ENCODE measurements at regions not wholly inside any gene's neighbourhood (a gene's known extent, or its start where the extent isn't known, plus 50 kb on each side); places are given as distances from the start of the nearest gene placed in this dataset.
"Not testable (repeated sequence)": the region's sequence is repeated elsewhere in the genome, so short reads cannot be mapped to it uniquely, and the experiment has no call there.

- no peaks in the 10 kb centered on the region for H3K9me3 ChIP-seq (ENCODE audit: control insufficient read depth, low read depth, low read length)
- H3K27ac ChIP-seq (ENCODE audit: low read length) = no peak overlapping the region
- no peak overlapping the region for H3K4me3 ChIP-seq (ENCODE audit: low read length)
- no peaks in the 10 kb centered on the region for H3K36me3 ChIP-seq (ENCODE audit: control insufficient read depth, low read depth, low read length)
- no peak overlapping the region for H3K9ac ChIP-seq (ENCODE audit: low read length)
- no peaks in the 10 kb centered on the region for H3K27me3 ChIP-seq (ENCODE audit: control insufficient read depth, insufficient read depth, low read length)
- H3K4me1 ChIP-seq (ENCODE audit: control insufficient read depth, low read depth, low read length) = no peaks in the 10 kb centered on the region
Observed at GRCh38 chr7:131673576-131673975, 117.1 kb upstream of the PODXL start.

- H3K36me3 ChIP-seq (ENCODE audit: control insufficient read depth, low read depth, low read length) = no peaks in the 10 kb centered on the region
- no peak overlapping the region for H3K4me3 ChIP-seq (ENCODE audit: low read length)
- no peaks in the 10 kb centered on the region for H3K4me1 ChIP-seq (ENCODE audit: control insufficient read depth, low read depth, low read length)
- no peak overlapping the region for H3K9ac ChIP-seq (ENCODE audit: low read length)
- H3K9me3 ChIP-seq (ENCODE audit: control insufficient read depth, low read depth, low read length) = no peaks in the 10 kb centered on the region
- no peaks in the 10 kb centered on the region for H3K27me3 ChIP-seq (ENCODE audit: control insufficient read depth, insufficient read depth, low read length)
- H3K27ac ChIP-seq (ENCODE audit: low read length) = no peak overlapping the region
Observed at GRCh38 chr7:131670406-131670805, 114.0 kb upstream of the PODXL start.

- Histone ChIP-seq H3K36me3 (ENCODE audit: control insufficient read depth, low read depth, low read length) (no peaks in the 10 kb centered on the region), H3K27ac (ENCODE audit: low read length) (no peak overlapping the region), H3K4me3 (ENCODE audit: low read length) (no peak overlapping the region), H3K9me3 (ENCODE audit: control insufficient read depth, low read depth, low read length) (no peaks in the 10 kb centered on the region), H3K4me1 (ENCODE audit: control insufficient read depth, low read depth, low read length) (peaks cover 4% of the 10 kb centered on the region), H3K27me3 (ENCODE audit: control insufficient read depth, insufficient read depth, low read length) (no peaks in the 10 kb centered on the region), H3K9ac (ENCODE audit: low read length) (no peak overlapping the region)
Observed at GRCh38 chr7:131667699-131668098, 111.3 kb upstream of the PODXL start.

GRCh38 chr7:131665021-131665420 lies 108.6 kb upstream of the PODXL start:
- H3K27ac ChIP-seq (ENCODE audit: low read length) = no peak overlapping the region
- H3K36me3 ChIP-seq (ENCODE audit: control insufficient read depth, low read depth, low read length) = no peaks in the 10 kb centered on the region
- no peaks in the 10 kb centered on the region for H3K27me3 ChIP-seq (ENCODE audit: control insufficient read depth, insufficient read depth, low read length)
- no peaks in the 10 kb centered on the region for H3K9me3 ChIP-seq (ENCODE audit: control insufficient read depth, low read depth, low read length)
- H3K9ac ChIP-seq (ENCODE audit: low read length) = no peak overlapping the region
- H3K4me3 ChIP-seq (ENCODE audit: low read length) = no peak overlapping the region
- peaks cover 7% of the 10 kb centered on the region for H3K4me1 ChIP-seq (ENCODE audit: control insufficient read depth, low read depth, low read length)

- Histone ChIP-seq H3K4me1 (ENCODE audit: control insufficient read depth, low read depth, low read length) (peaks cover 7% of the 10 kb centered on the region), H3K27me3 (ENCODE audit: control insufficient read depth, insufficient read depth, low read length) (no peaks in the 10 kb centered on the region), H3K27ac (ENCODE audit: low read length) (no peak overlapping the region), H3K36me3 (ENCODE audit: control insufficient read depth, low read depth, low read length) (no peaks in the 10 kb centered on the region), H3K4me3 (ENCODE audit: low read length) (no peak overlapping the region), H3K9ac (ENCODE audit: low read length) (no peak overlapping the region), H3K9me3 (ENCODE audit: control insufficient read depth, low read depth, low read length) (no peaks in the 10 kb centered on the region)
Observed at GRCh38 chr7:131664570-131664969, 108.1 kb upstream of the PODXL start.

- not testable (repeated sequence) for H3K27me3 ChIP-seq (ENCODE audit: control insufficient read depth, insufficient read depth, low read length); H3K27ac ChIP-seq (ENCODE audit: low read length); H3K4me1 ChIP-seq (ENCODE audit: control insufficient read depth, low read depth, low read length); H3K9me3 ChIP-seq (ENCODE audit: control insufficient read depth, low read depth, low read length); H3K36me3 ChIP-seq (ENCODE audit: control insufficient read depth, low read depth, low read length); H3K4me3 ChIP-seq (ENCODE audit: low read length); H3K9ac ChIP-seq (ENCODE audit: low read length)
Observed at GRCh38 chr7:131662301-131662873, 106.0 kb upstream of the PODXL start.

GRCh38 chr7:131657881-131658280 lies 101.5 kb upstream of the PODXL start:
- H3K9ac ChIP-seq (ENCODE audit: low read length) = no peak overlapping the region
- H3K27ac ChIP-seq (ENCODE audit: low read length) = no peak overlapping the region
- H3K4me1 ChIP-seq (ENCODE audit: control insufficient read depth, low read depth, low read length) = peaks cover 24% of the 10 kb centered on the region
- no peaks in the 10 kb centered on the region for H3K9me3 ChIP-seq (ENCODE audit: control insufficient read depth, low read depth, low read length)
- no peaks in the 10 kb centered on the region for H3K36me3 ChIP-seq (ENCODE audit: control insufficient read depth, low read depth, low read length)
- no peak overlapping the region for H3K4me3 ChIP-seq (ENCODE audit: low read length)
- H3K27me3 ChIP-seq (ENCODE audit: control insufficient read depth, insufficient read depth, low read length) = no peaks in the 10 kb centered on the region

GRCh38 chr7:131656980-131657723 lies 100.7 kb upstream of the PODXL start:
- peaks cover 19% of the 10 kb centered on the region for H3K4me1 ChIP-seq (ENCODE audit: control insufficient read depth, low read depth, low read length)
- no peaks in the 10 kb centered on the region for H3K27me3 ChIP-seq (ENCODE audit: control insufficient read depth, insufficient read depth, low read length)
- H3K36me3 ChIP-seq (ENCODE audit: control insufficient read depth, low read depth, low read length) = no peaks in the 10 kb centered on the region
- H3K4me3 ChIP-seq (ENCODE audit: low read length) = no peak overlapping the region
- no peak overlapping the region for H3K9ac ChIP-seq (ENCODE audit: low read length)
- H3K27ac ChIP-seq (ENCODE audit: low read length) = no peak overlapping the region
- no peaks in the 10 kb centered on the region for H3K9me3 ChIP-seq (ENCODE audit: control insufficient read depth, low read depth, low read length)

- H3K4me3 ChIP-seq (ENCODE audit: low read length) = no peak overlapping the region
- no peaks in the 10 kb centered on the region for H3K9me3 ChIP-seq (ENCODE audit: control insufficient read depth, low read depth, low read length)
Observed at GRCh38 chr7:131655866-131656265, 99.4 kb upstream of the PODXL start.

GRCh38 chr7:131655447-131655846 lies 99.0 kb upstream of the PODXL start:
- Histone ChIP-seq H3K4me3 (ENCODE audit: low read length) (no peak overlapping the region), H3K9ac (ENCODE audit: low read length) (no peak overlapping the region), H3K4me1 (ENCODE audit: control insufficient read depth, low read depth, low read length) (peaks cover 19% of the 10 kb centered on the region), H3K27me3 (ENCODE audit: control insufficient read depth, insufficient read depth, low read length) (no peaks in the 10 kb centered on the region), H3K36me3 (ENCODE audit: control insufficient read depth, low read depth, low read length) (no peaks in the 10 kb centered on the region), H3K27ac (ENCODE audit: low read length) (no peak overlapping the region), H3K9me3 (ENCODE audit: control insufficient read depth, low read depth, low read length) (no peaks in the 10 kb centered on the region)

More at GRCh38 chr7:131655866-131656265, 99.4 kb upstream of the PODXL start:
- H3K27me3 ChIP-seq (ENCODE audit: control insufficient read depth, insufficient read depth, low read length) = no peaks in the 10 kb centered on the region
- H3K9ac ChIP-seq (ENCODE audit: low read length) = no peak overlapping the region
- H3K4me1 ChIP-seq (ENCODE audit: control insufficient read depth, low read depth, low read length) = peaks cover 19% of the 10 kb centered on the region
- H3K27ac ChIP-seq (ENCODE audit: low read length) = no peak overlapping the region
- no peaks in the 10 kb centered on the region for H3K36me3 ChIP-seq (ENCODE audit: control insufficient read depth, low read depth, low read length)

- Histone ChIP-seq H3K4me1 (ENCODE audit: control insufficient read depth, low read depth, low read length) (peaks cover 19% of the 10 kb centered on the region), H3K9me3 (ENCODE audit: control insufficient read depth, low read depth, low read length) (no peaks in the 10 kb centered on the region), H3K4me3 (ENCODE audit: low read length) (no peak overlapping the region), H3K27me3 (ENCODE audit: control insufficient read depth, insufficient read depth, low read length) (no peaks in the 10 kb centered on the region), H3K9ac (ENCODE audit: low read length) (no peak overlapping the region), H3K27ac (ENCODE audit: low read length) (no peak overlapping the region), H3K36me3 (ENCODE audit: control insufficient read depth, low read depth, low read length) (no peaks in the 10 kb centered on the region)
Observed at GRCh38 chr7:131654668-131655326, 98.4 kb upstream of the PODXL start.

- no peak overlapping the region for H3K27ac ChIP-seq (ENCODE audit: low read length)
- H3K9ac ChIP-seq (ENCODE audit: low read length) = no peak overlapping the region
Observed at GRCh38 chr7:131654249-131654558, 97.8 kb upstream of the PODXL start.

More at GRCh38 chr7:131654249-131654558, 97.8 kb upstream of the PODXL start:
- H3K36me3 ChIP-seq (ENCODE audit: control insufficient read depth, low read depth, low read length) = no peaks in the 10 kb centered on the region
- no peaks in the 10 kb centered on the region for H3K9me3 ChIP-seq (ENCODE audit: control insufficient read depth, low read depth, low read length)
- H3K4me1 ChIP-seq (ENCODE audit: control insufficient read depth, low read depth, low read length) = peaks cover 24% of the 10 kb centered on the region
- H3K27me3 ChIP-seq (ENCODE audit: control insufficient read depth, insufficient read depth, low read length) = no peaks in the 10 kb centered on the region
- no peak overlapping the region for H3K4me3 ChIP-seq (ENCODE audit: low read length)
